NCI-H345 (cell line): ENCODE measurements at regions not wholly inside any gene's neighbourhood (a gene's known extent, or its start where the extent isn't known, plus 50 kb on each side); places are given as distances from the start of the nearest gene placed in this dataset.

ENCODE experiments used
- DNase-seq: peaks from one replicate; lab custom pipeline; 2025; lab: John Stamatoyannopoulos, UW

- no peak for DNase-seq
These were observed 55.9 kb upstream of the MEF2A start for GRCh38 chr15:99509686-99510461.

DNA sequence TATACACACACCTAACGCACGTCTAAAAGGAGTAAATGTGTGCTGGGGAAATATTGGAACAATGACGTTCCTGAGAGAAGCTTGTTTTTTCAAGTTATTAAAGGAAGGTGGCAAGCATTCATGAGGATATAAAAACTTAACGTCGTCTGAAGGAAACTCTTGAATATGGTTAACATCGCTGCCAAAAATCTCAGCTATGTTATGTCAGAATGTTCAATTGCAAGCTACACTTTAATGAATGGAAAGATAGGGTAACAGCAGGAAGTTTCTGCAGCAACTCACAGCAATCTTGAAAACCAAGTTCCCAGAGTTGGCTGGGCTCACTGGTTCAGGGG is 54.3 kb upstream of the MEF2A start:
- DNase-seq, result no peak

DNA sequence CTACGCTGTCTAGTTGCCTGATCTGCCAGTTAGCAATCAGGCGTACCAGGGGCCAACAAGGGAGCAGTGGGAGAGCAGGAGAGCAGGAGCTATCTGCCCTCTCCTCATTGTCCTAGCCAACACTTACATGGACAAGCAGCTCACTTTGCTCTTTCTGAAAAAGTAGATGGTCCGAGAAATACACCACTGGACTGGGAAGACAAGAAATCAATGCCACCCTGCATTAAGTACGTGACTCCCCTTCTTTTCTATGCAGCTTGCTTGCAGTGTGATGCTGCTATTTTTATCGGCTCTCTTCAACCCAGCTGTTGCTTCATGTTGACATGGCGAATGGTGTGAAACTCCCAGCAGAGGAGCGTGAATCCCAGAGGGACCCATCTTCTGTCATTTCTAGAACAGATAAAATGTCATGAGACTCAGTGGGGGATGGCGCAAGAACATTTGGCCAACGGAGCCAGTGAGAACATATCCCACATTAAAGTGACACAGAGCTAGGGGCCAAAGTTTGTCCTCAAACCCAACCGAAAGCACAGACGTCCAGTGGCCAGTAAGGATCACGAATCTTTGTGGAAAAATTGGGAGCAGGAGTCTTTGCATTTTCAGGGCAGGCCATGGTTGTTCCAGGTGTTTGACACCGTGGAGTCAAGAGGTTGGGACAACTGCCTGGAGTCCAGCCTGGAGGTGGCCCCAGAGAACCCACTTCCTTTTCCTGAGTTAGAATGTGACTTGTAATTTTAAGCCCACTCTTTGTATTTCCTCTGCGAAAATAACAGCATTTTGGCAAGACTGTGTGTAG is 53.7 kb upstream of the MEF2A start:
- peak; percentile 4 for DNase-seq

- DNase-seq, result no peak
These were observed 51.5 kb upstream of the MEF2A start for GRCh38 chr15:99514306-99514705.
